Neural progenitor cell (in vitro differentiated cells): ENCODE measurements at regions not wholly inside any gene's neighbourhood (a gene's known extent, or its start where the extent isn't known, plus 50 kb on each side); places are given as distances from the start of the nearest gene placed in this dataset.

Experiments
- DNase-seq: peaks from one replicate; pipeline ENCODE4 v3.0.0-alpha.2; 2016; ENCODE audit warnings: low spot score
- H2AFZ ChIP-seq: fragments of 200-600 bp; sonication (generic); replicated peaks from 2 replicates; pipeline ENCODE4 v1.6.1; 2016; ENCODE audit warnings: antibody characterized with exemption
- H3F3A ChIP-seq: fragments of 200-600 bp; sonication (generic); 2 replicates; pipeline ENCODE4 v1.6.1; 2016; ENCODE audit warnings: antibody characterized with exemption, low read depth
- H3K27ac ChIP-seq: fragments of 200-600 bp; sonication (generic); 2 replicates; pipeline ENCODE4 v1.5.1; 2016; ENCODE audit warnings: mild to moderate bottlenecking
- H3K27me3 ChIP-seq: fragments of 200-600 bp; sonication (generic); 2 replicates; pipeline ENCODE4 v1.6.1; 2016; ENCODE audit warnings: mild to moderate bottlenecking, moderate library complexity
- H3K36me3 ChIP-seq: fragments of 200-600 bp; sonication (generic); 2 replicates; pipeline ENCODE4 v1.5.1; 2016
- H3K4me1 ChIP-seq: fragments of 200-600 bp; sonication (generic); 2 replicates; pipeline ENCODE4 v1.6.1; 2016; ENCODE audit warnings: mixed run types
- H3K4me2 ChIP-seq: fragments of 200-600 bp; sonication (generic); 2 replicates; pipeline ENCODE4 v1.6.1; 2016
- H3K4me3 ChIP-seq: fragments of 200-600 bp; sonication (generic); 2 replicates; pipeline ENCODE4 v1.5.1; 2016
- H3K79me2 ChIP-seq: fragments of 200-600 bp; sonication (generic); 2 replicates; pipeline ENCODE4 v1.6.1; 2016; ENCODE audit warnings: low read depth
- H3K9ac ChIP-seq: fragments of 200-600 bp; sonication (generic); 2 replicates; pipeline ENCODE4 v1.6.1; 2016
- H3K9me3 ChIP-seq: fragments of 200-600 bp; sonication (generic); 2 replicates; pipeline ENCODE4 v1.5.1; 2016; ENCODE audit warnings: low read depth
- H4K20me1 ChIP-seq: fragments of 200-600 bp; sonication (generic); 2 replicates; pipeline ENCODE4 v1.6.1; 2016; ENCODE audit warnings: low read depth
- H3K27ac Mint-ChIP-seq: 3 replicates; pipeline ENCODE4 v1.8.0; 2021; ENCODE audit warnings: mixed read lengths
- H3K27me3 Mint-ChIP-seq: 2 replicates; pipeline ENCODE4 v1.8.0; 2022; ENCODE audit warnings: low read depth, mild to moderate bottlenecking, inconsistent platforms, moderate library complexity, mixed read lengths; ENCODE audit not compliant: insufficient read depth
- H3K36me3 Mint-ChIP-seq: 3 replicates; pipeline ENCODE4 v1.8.0; 2021; ENCODE audit warnings: mixed read lengths
- H3K4me1 Mint-ChIP-seq: 3 replicates; pipeline ENCODE4 v1.8.0; 2021; ENCODE audit warnings: mixed read lengths
- H3K4me3 Mint-ChIP-seq: 3 replicates; pipeline ENCODE4 v1.8.0; 2021; ENCODE audit warnings: mild to moderate bottlenecking, moderate library complexity, mixed read lengths
- H3K9me3 Mint-ChIP-seq: 3 replicates; pipeline ENCODE4 v1.8.0; 2020; ENCODE audit warnings: mixed read lengths
- CTCF ChIP-seq: fragments of 200-600 bp; sonication (generic); IDR thresholded peaks from 2 replicates; pipeline ENCODE4 v1.5.1; 2017; ENCODE audit warnings: antibody characterized with exemption, mild to moderate bottlenecking
- EZH2 ChIP-seq: fragments of 200-600 bp; sonication (generic); IDR thresholded peaks from 2 replicates; pipeline ENCODE4 v1.6.1; 2017; ENCODE audit warnings: antibody characterized with exemption, mild to moderate bottlenecking, moderate library complexity
- EZH2phosphoT487 ChIP-seq: fragments of 200-600 bp; sonication (generic); IDR thresholded peaks from 2 replicates; pipeline ENCODE4 v1.6.1; 2017; ENCODE audit warnings: antibody characterized with exemption

GRCh38 chr3:124374583-124374982 lies 355.7 kb upstream of the UMPS start:
- no peak overlapping the region for H3K27ac ChIP-seq
- peaks cover 19% of the 10 kb centered on the region for H3F3A ChIP-seq
- DNase-seq: no peak
- H3K9ac ChIP-seq: no peak overlapping the region
- H3K9me3 ChIP-seq: peaks cover 5% of the 10 kb centered on the region
- H4K20me1 ChIP-seq: no peaks in the 10 kb centered on the region
- H2AFZ ChIP-seq: no peak overlapping the region
- H3K9me3 Mint-ChIP-seq: peaks cover 11% of the 10 kb centered on the region
- no peak for TF ChIP-seq CTCF
- TF ChIP-seq EZH2phosphoT487: no peak
- TF ChIP-seq EZH2: no peak
- no peak overlapping the region for H3K27ac Mint-ChIP-seq
- peaks cover 12% of the 10 kb centered on the region for H3K36me3 Mint-ChIP-seq
- peaks cover 26% of the 10 kb centered on the region for H3K4me1 ChIP-seq
- no peaks in the 10 kb centered on the region for H3K27me3 Mint-ChIP-seq
- no peak overlapping the region for H3K4me3 ChIP-seq
- H3K36me3 ChIP-seq: peaks cover 9% of the 10 kb centered on the region
- no peaks in the 10 kb centered on the region for H3K27me3 ChIP-seq
- H3K4me2 ChIP-seq: no peak overlapping the region
- no peak overlapping the region for H3K4me3 Mint-ChIP-seq
- peaks cover 20% of the 10 kb centered on the region for H3K4me1 Mint-ChIP-seq
- H3K79me2 ChIP-seq: no peaks in the 10 kb centered on the region

- no peak overlapping the region for H3K27ac Mint-ChIP-seq
- Histone ChIP-seq H3K9me3 (no peaks in the 10 kb centered on the region), H3K27ac (no peak overlapping the region)
Observed at GRCh38 chr3:124381575-124382333, 348.5 kb upstream of the UMPS start.

GRCh38 chr3:124383051-124383450 lies 347.2 kb upstream of the UMPS start:
- Histone ChIP-seq H3K9me3 (no peaks in the 10 kb centered on the region), H3K9ac (no peak overlapping the region), H3K36me3 (no peaks in the 10 kb centered on the region), H4K20me1 (no peaks in the 10 kb centered on the region), H3K27me3 (no peaks in the 10 kb centered on the region), H3K79me2 (no peaks in the 10 kb centered on the region), H2AFZ (no peak overlapping the region), H3F3A (no peaks in the 10 kb centered on the region), H3K27ac (no peak overlapping the region), H3K4me2 (no peak overlapping the region), H3K4me1 (peaks cover 17% of the 10 kb centered on the region), H3K4me3 (no peak overlapping the region)
- Mint-ChIP-seq H3K27me3 (no peaks in the 10 kb centered on the region), H3K9me3 (no peaks in the 10 kb centered on the region), H3K27ac (no peak overlapping the region), H3K4me1 (peaks cover 30% of the 10 kb centered on the region), H3K36me3 (peaks cover 2% of the 10 kb centered on the region), H3K4me3 (no peak overlapping the region)
- no peak for DNase-seq
- TF ChIP-seq EZH2phosphoT487 (no peak), CTCF (no peak), EZH2 (no peak)

More at GRCh38 chr3:124381575-124382333, 348.5 kb upstream of the UMPS start:
- Histone ChIP-seq H3K4me3 (no peak overlapping the region), H3K36me3 (no peaks in the 10 kb centered on the region), H3K4me2 (no peak overlapping the region), H4K20me1 (no peaks in the 10 kb centered on the region), H3K27me3 (no peaks in the 10 kb centered on the region), H2AFZ (no peak overlapping the region), H3K79me2 (no peaks in the 10 kb centered on the region), H3K9ac (no peak overlapping the region), H3F3A (no peaks in the 10 kb centered on the region), H3K4me1 (peaks cover 17% of the 10 kb centered on the region)
- TF ChIP-seq CTCF: no peak
- no peak for TF ChIP-seq EZH2
- no peak for TF ChIP-seq EZH2phosphoT487
- H3K9me3 Mint-ChIP-seq: no peaks in the 10 kb centered on the region
- H3K4me3 Mint-ChIP-seq: no peak overlapping the region
- H3K4me1 Mint-ChIP-seq: peaks cover 30% of the 10 kb centered on the region
- H3K36me3 Mint-ChIP-seq: peaks cover 2% of the 10 kb centered on the region
- no peaks in the 10 kb centered on the region for H3K27me3 Mint-ChIP-seq
- DNase-seq: no peak
